ENCODE measurements at regions not wholly inside any gene's neighbourhood (a gene's known extent, or its start where the extent isn't known, plus 50 kb on each side); places are given as distances from the start of the nearest gene placed in this dataset.

- no peak for TF ChIP-seq CTCF (IDR thresholded peaks at IDR 0.05)
- TF ChIP-seq EP300 (IDR thresholded peaks at IDR 0.05; ENCODE audit: low read depth), result no peak
- no peak for TF ChIP-seq POLR2AphosphoS5 (IDR thresholded peaks at IDR 0.05)
These were observed 179.8 kb upstream of the DYRK2 start for GRCh38 chr12:67468549-67469245.

All from transverse colon (tissue), 4 donors.